IMR-90 (cell line): ENCODE measurements at regions not wholly inside any gene's neighbourhood (a gene's known extent, or its start where the extent isn't known, plus 50 kb on each side); places are given as distances from the start of the nearest gene placed in this dataset.

Experiments used
- ATAC-seq: fragments of 200-7000 bp; cut with Tn5 transposase; 2 replicates; pipeline ENCODE4 v1.9.1; 2020; ENCODE audit warnings: low read depth, mild to moderate bottlenecking, moderate library complexity
- BruUV-seq: library from RNA; stranded (reverse); fragments of 400-500 nt; replicated peaks from 2 replicates; lab custom pipeline; 2021; lab: Mats Ljungman, UMichigan
- CTCF ChIA-PET: fragments of 300-600 bp; formaldehyde crosslinking; extraction: SDS; loops from one replicate; lab custom pipeline; 2021; ENCODE audit warnings: antibody characterized with exemption; lab: Yijun Ruan, JAX
- POLR2A ChIA-PET: fragments of 300-600 bp; sonication (Branson Sonifier 250); formaldehyde crosslinking; loops from one replicate; lab custom pipeline; 2022; ENCODE audit warnings: antibody characterized with exemption; ENCODE audit not compliant: unreplicated experiment; lab: Charles Lee
- DNase-seq: peaks from one replicate; pipeline ENCODE4 v3.0.0; 2013
- H2AFZ ChIP-seq: replicated peaks from 2 replicates; pipeline ENCODE3; 2013; ENCODE audit warnings: low read length, mild to moderate bottlenecking; ENCODE audit not compliant: poor library complexity
- H2AK5ac ChIP-seq: 2 replicates; pipeline ENCODE4 v1.6.1; 2013; ENCODE audit warnings: low read depth, low read length, inconsistent platforms
- H2AK9ac ChIP-seq: replicated peaks from 2 replicates; pipeline ENCODE3; 2013; ENCODE audit warnings: mild to moderate bottlenecking, low read depth, low read length, moderate library complexity; ENCODE audit not compliant: poor library complexity
- H2BK120ac ChIP-seq: 2 replicates; pipeline ENCODE4 v1.6.1; 2013; ENCODE audit warnings: low read depth, low read length, inconsistent platforms
- H2BK15ac ChIP-seq: 3 replicates; pipeline ENCODE4 v1.6.1; 2013; ENCODE audit warnings: low read depth, low read length, inconsistent platforms
- H2BK20ac ChIP-seq: 2 replicates; pipeline ENCODE4 v1.6.1; 2013; ENCODE audit warnings: low read depth, mild to moderate bottlenecking, inconsistent platforms, low read length, moderate library complexity
- H2BK5ac ChIP-seq: 2 replicates; pipeline ENCODE4 v1.6.1; 2013; ENCODE audit warnings: mild to moderate bottlenecking, low read depth, low read length, inconsistent platforms; ENCODE audit not compliant: poor library complexity, severe bottlenecking
- H3K14ac ChIP-seq: replicated peaks from 2 replicates; pipeline ENCODE4 v1.6.1; 2013; ENCODE audit warnings: low read depth, low read length, inconsistent platforms
- H3K18ac ChIP-seq: 2 replicates; pipeline ENCODE4 v1.6.1; 2013; ENCODE audit warnings: low read depth, low read length, control low read depth
- H3K23ac ChIP-seq: 2 replicates; pipeline ENCODE4 v1.6.1; 2013; ENCODE audit warnings: low read depth, low read length, inconsistent platforms
- H3K27ac ChIP-seq: 2 replicates; pipeline ENCODE4 v1.5.1; 2013; ENCODE audit warnings: mild to moderate bottlenecking, control low read depth, low read length; ENCODE audit not compliant: insufficient read depth
- H3K27me3 ChIP-seq: 2 replicates; pipeline ENCODE4 v1.6.1; 2013; ENCODE audit warnings: low read length; ENCODE audit not compliant: control insufficient read depth, insufficient read depth
- H3K36me3 ChIP-seq: 2 replicates; pipeline ENCODE4 v1.6.1; 2013; ENCODE audit warnings: low read length, mixed read lengths; ENCODE audit not compliant: control insufficient read depth, insufficient read depth
- H3K4ac ChIP-seq: 2 replicates; pipeline ENCODE4 v1.6.1; 2013; ENCODE audit warnings: low read depth, low read length, inconsistent platforms
- H3K4me1 ChIP-seq: 2 replicates; pipeline ENCODE4 v1.6.1; 2013; ENCODE audit warnings: low read length, mixed read lengths; ENCODE audit not compliant: control insufficient read depth, insufficient read depth
- H3K4me2 ChIP-seq: 2 replicates; pipeline ENCODE4 v1.6.1; 2013; ENCODE audit warnings: low read depth, mild to moderate bottlenecking, control low read depth, low read length, moderate library complexity
- H3K4me3 ChIP-seq: 2 replicates; pipeline ENCODE4 v1.5.1; 2013; ENCODE audit warnings: low read depth, mild to moderate bottlenecking, control low read depth, low read length, moderate library complexity; ENCODE audit not compliant: insufficient read depth
- H3K56ac ChIP-seq: 2 replicates; pipeline ENCODE4 v1.6.1; 2013; ENCODE audit warnings: low read length, inconsistent platforms; ENCODE audit not compliant: insufficient read depth; ENCODE audit errors: extremely low read depth
- H3K79me1 ChIP-seq, 2 experiments: 2 replicates each; pipeline ENCODE4 v1.6.1; 2013; ENCODE audit warnings: low read length in 2 of 2, inconsistent platforms in 1 of 2, low read depth in 1 of 2
- H3K9ac ChIP-seq: 2 replicates; pipeline ENCODE4 v1.6.1; 2013; ENCODE audit warnings: low read depth, low read length, control low read depth
- H3K9me1 ChIP-seq: 2 replicates; pipeline ENCODE4 v1.6.1; 2013; ENCODE audit warnings: low read length, inconsistent platforms; ENCODE audit not compliant: insufficient read depth
- H3K9me3 ChIP-seq: 2 replicates; pipeline ENCODE4 v1.6.1; 2013; ENCODE audit warnings: low read length; ENCODE audit not compliant: control insufficient read depth, insufficient read depth
- H4K20me1 ChIP-seq: 2 replicates; pipeline ENCODE4 v1.6.1; 2013; ENCODE audit warnings: low read length, inconsistent platforms; ENCODE audit not compliant: insufficient read depth
- H4K5ac ChIP-seq: 2 replicates; pipeline ENCODE4 v1.6.1; 2013; ENCODE audit warnings: mild to moderate bottlenecking, low read depth, low read length, control low read depth
- H4K8ac ChIP-seq, 2 experiments: 2 replicates each; pipeline ENCODE4 v1.6.1; 2013; ENCODE audit warnings: low read depth in 2 of 2, low read length in 2 of 2, control low read depth in 1 of 2, inconsistent platforms in 1 of 2
- H4K91ac ChIP-seq: 2 replicates; pipeline ENCODE4 v1.6.1; 2013; ENCODE audit warnings: low read depth, low read length, inconsistent platforms; ENCODE audit not compliant: insufficient read depth
- MAFK ChIP-seq: IDR thresholded peaks from 2 replicates; pipeline ENCODE4 v1.6.1; 2012; ENCODE audit warnings: low read depth, low read length, improper control_type of control experiment
- RCOR1 ChIP-seq: IDR thresholded peaks from 2 replicates; pipeline ENCODE4 v1.6.1; 2012; ENCODE audit warnings: mild to moderate bottlenecking, low read length, improper control_type of control experiment; ENCODE audit not compliant: insufficient replicate concordance
- WGBS, 2 experiments: methylation state at CpG; one replicate each; pipeline versions ENCODE4 v1.1.5 to v1.1.7; 2013; ENCODE audit warnings: missing lambda C conversion rate in 2 of 2; ENCODE audit not compliant: insufficient read length in 1 of 2; ENCODE audit errors: extremely low coverage in 2 of 2; 5-methylcytosine and 5-hydroxymethylcytosine counted together
- dilution Hi-C: fragments of 300-500 bp; cut with HindIII; formaldehyde crosslinking; loops from one replicate; pipeline ENCODE4 v1.14.3; 2018; ENCODE audit warnings: low sequenced_read_pairs; ENCODE audit not compliant: unreplicated experiment
- in situ Hi-C: fragments of 300-500 bp; cut with MboI; formaldehyde crosslinking; loops from 3 replicates; pipeline ENCODE4 v1.14.3; 2019; ENCODE audit warnings: low sequenced_read_pairs, inconsistent platforms, mixed read lengths
- intact Hi-C: fragments of 100-400 bp; cut with micrococcal nuclease; formaldehyde crosslinking; loops from 2 replicates; pipeline ENCODE4 v1.10.0; 2022

DNA sequence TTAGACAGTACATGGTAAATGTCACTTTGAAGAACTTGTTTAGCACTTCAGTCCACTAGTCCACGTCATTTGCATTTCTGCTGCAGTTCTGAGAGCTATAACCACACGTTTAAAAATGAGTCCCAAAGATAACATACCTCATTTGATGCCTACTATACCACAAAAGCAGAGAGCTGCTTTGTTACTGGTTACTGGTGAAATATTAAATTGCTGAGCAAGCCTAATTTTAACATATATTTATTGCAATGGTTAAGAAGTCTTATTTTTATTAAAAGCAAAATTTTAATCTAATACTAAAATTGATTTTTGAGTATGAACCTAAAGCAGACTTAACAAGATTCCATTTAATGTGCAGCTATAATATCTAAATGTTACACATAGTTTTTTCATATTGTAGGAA, 1949.7 kb upstream of the PRR20A start:
- Histone ChIP-seq H3K4ac (no peak overlapping the region), H3K9me1 (no peaks in the 10 kb centered on the region), H3K4me1 (no peaks in the 10 kb centered on the region), H3K79me1 (no peaks in the 10 kb centered on the region), H3K27ac (no peak overlapping the region), H3K36me3 (no peaks in the 10 kb centered on the region), H2BK15ac (no peak overlapping the region), H2AK9ac (no peak overlapping the region), H3K9me3 (0 out of 2 replicates have a peak, but pooled peaks cover 2% of the 10 kb centered on the region), H2AK5ac (no peak overlapping the region), H3K4me3 (no peak overlapping the region), H4K8ac (no peak overlapping the region), H3K9ac (no peak overlapping the region), H4K5ac (no peak overlapping the region), H2BK5ac (no peak overlapping the region), H3K14ac (no peak overlapping the region), H3K4me2 (no peak overlapping the region), H2BK120ac (no peak overlapping the region), H4K20me1 (no peaks in the 10 kb centered on the region), H4K91ac (no peak overlapping the region), H3K27me3 (no peaks in the 10 kb centered on the region), H3K56ac (no peak overlapping the region), H3K23ac (no peak overlapping the region), H2BK20ac (no peak overlapping the region), H2AFZ (no peak overlapping the region), H3K18ac (no peak overlapping the region)
- dilution Hi-C loops: no loop called here
- DNase-seq (no peak), ATAC-seq (no peak)
- no TSS peak for BruUV-seq
- POLR2A ChIA-PET: no interaction called here
- intact Hi-C loops: no loop called here
- in situ Hi-C loops: no loop called here
- no CpG with 5 or more reads among the region's 2 CpGs for WGBS, 2 experiments
- CTCF ChIA-PET: no interaction called here
- peak; percentile 52; the same call in 1 of the 2 replicates for TF ChIP-seq MAFK
- no peak for TF ChIP-seq RCOR1
